B cell (primary cell): ENCODE measurements at regions not wholly inside any gene's neighbourhood (a gene's known extent, or its start where the extent isn't known, plus 50 kb on each side); places are given as distances from the start of the nearest gene placed in this dataset.

Experiments
- ATAC-seq: fragments of 200-7000 bp; cut with Tn5 transposase; one replicate; pipeline ENCODE4 v1.10.0; 2021; ENCODE audit warnings: low read depth, mild to moderate bottlenecking, moderate number of reproducible peaks, moderate library complexity
- CTCF ChIA-PET: fragments of 350-600 bp; sonication (Branson Sonifier 250); formaldehyde crosslinking; loops from one replicate; lab custom pipeline; 2021; ENCODE audit warnings: antibody characterized with exemption, inconsistent platforms; lab: Charles Lee
- POLR2A ChIA-PET: fragments of 350-600 bp; sonication (Branson Sonifier 250); formaldehyde crosslinking; loops from one replicate; lab custom pipeline; 2021; ENCODE audit warnings: antibody characterized with exemption; lab: Charles Lee
- DNase-seq: peaks from one replicate; pipeline ENCODE4 v3.0.0; 2013
- H2AFZ ChIP-seq: 2 replicates; pipeline ENCODE4 v1.6.1; 2012; ENCODE audit warnings: mild to moderate bottlenecking, low read depth, low read length; ENCODE audit not compliant: insufficient read depth, poor library complexity, severe bottlenecking
- H3K27ac ChIP-seq, 2 donors: 1 replicate in 1 of 2; 2 replicates in 1 of 2; pipeline ENCODE4 v1.5.1; 2012 to 2013; ENCODE audit warnings: low read length in 2 of 2, mild to moderate bottlenecking in 2 of 2, moderate library complexity in 1 of 2
- H3K27me3 ChIP-seq, 4 experiments: fragments of 200-600 bp in 1 of 4; sonication (generic) in 1 of 4; replicated peaks in 1 of 4; 1 replicate in 2 of 4; 2 replicates in 2 of 4; pipeline versions ENCODE4 v1.6.1 to v1.7.0; 2013 to 2016; ENCODE audit warnings: low read length in 3 of 4, mild to moderate bottlenecking in 2 of 4, mixed read lengths in 1 of 4, moderate library complexity in 1 of 4; ENCODE audit not compliant: insufficient read depth in 4 of 4, control insufficient read depth in 3 of 4; ENCODE audit errors: control extremely low read depth in 1 of 4
- H3K36me3 ChIP-seq, 2 experiments: replicated peaks in 1 of 2; 1 replicate in 1 of 2; 2 replicates in 1 of 2; pipeline versions ENCODE4 v1.6.1 to v1.7.1; 2013; ENCODE audit warnings: low read length in 1 of 2; ENCODE audit not compliant: insufficient read depth in 2 of 2, control insufficient read depth in 1 of 2; ENCODE audit errors: control extremely low read depth in 1 of 2, extremely low read depth in 1 of 2
- H3K4me1 ChIP-seq, 2 donors: fragments of 200-600 bp in 1 of 2; sonication (generic) in 1 of 2; 1 replicate in 1 of 2; 2 replicates in 1 of 2; pipeline versions ENCODE4 v1.5.1 to v1.6.1; 2013 to 2017; ENCODE audit warnings: low read length in 2 of 2; ENCODE audit not compliant: control insufficient read depth in 2 of 2, insufficient read depth in 2 of 2
- H3K4me2 ChIP-seq: replicated peaks from 2 replicates; pipeline ENCODE3; 2012; ENCODE audit warnings: mild to moderate bottlenecking, low read depth, low read length; ENCODE audit not compliant: poor library complexity, severe bottlenecking
- H3K4me3 ChIP-seq, 5 experiments: fragments of 200-600 bp in 1 of 5; sonication (generic) in 1 of 5; 1 replicate in 3 of 5; 2 replicates in 2 of 5; pipeline versions ENCODE4 v1.5.1 to v1.7.0; 2011 to 2016; ENCODE audit warnings: low read length in 4 of 5, mild to moderate bottlenecking in 4 of 5, low read depth in 2 of 5, control low read depth in 1 of 5, moderate library complexity in 1 of 5; ENCODE audit not compliant: insufficient read depth in 1 of 5; ENCODE audit errors: control extremely low read depth in 1 of 5, extremely low read depth in 1 of 5
- H3K79me2 ChIP-seq: fragments of 200-600 bp; sonication (generic); one replicate; pipeline ENCODE4 v1.6.0; 2016; ENCODE audit warnings: low read length; ENCODE audit not compliant: control insufficient read depth, insufficient read depth
- H3K9ac ChIP-seq: fragments of 200-600 bp; sonication (generic); 2 replicates; pipeline ENCODE4 v1.6.1; 2017; ENCODE audit warnings: mild to moderate bottlenecking, low read length, moderate library complexity
- H3K9me3 ChIP-seq, 3 donors: one replicate each; pipeline versions ENCODE4 v1.6.1 to v1.7.1; 2013; ENCODE audit warnings: low read length in 2 of 3; ENCODE audit not compliant: control insufficient read depth in 2 of 3, insufficient read depth in 1 of 3; ENCODE audit errors: control extremely low read depth in 1 of 3
- H4K20me1 ChIP-seq: 2 replicates; pipeline ENCODE4 v1.6.0; 2012; ENCODE audit warnings: mild to moderate bottlenecking, low read length; ENCODE audit not compliant: insufficient read depth, control insufficient read depth, poor library complexity, severe bottlenecking
- H3K27ac Mint-ChIP-seq: one replicate; pipeline ENCODE4 v1.8.0; 2021; ENCODE audit warnings: mixed read lengths
- H3K27me3 Mint-ChIP-seq: one replicate; pipeline ENCODE4 v1.8.0; 2021; ENCODE audit warnings: mixed read lengths
- H3K4me1 Mint-ChIP-seq: one replicate; pipeline ENCODE4 v1.8.0; 2021; ENCODE audit warnings: mixed read lengths
- H3K4me3 Mint-ChIP-seq: one replicate; pipeline ENCODE4 v1.8.0; 2021; ENCODE audit warnings: mixed read lengths
- H3K9me3 Mint-ChIP-seq: one replicate; pipeline ENCODE4 v1.8.0; 2022; ENCODE audit warnings: mixed read lengths; ENCODE audit not compliant: insufficient read depth
- EZH2 ChIP-seq: IDR thresholded peaks from 2 replicates; pipeline ENCODE4 v1.6.1; 2012; ENCODE audit warnings: borderline replicate concordance, low read depth, mild to moderate bottlenecking, moderate library complexity, low read length; ENCODE audit not compliant: insufficient read depth, poor library complexity, severe bottlenecking
- WGBS: methylation state at CpG from one replicate; pipeline ENCODE4 v1.1.5; 2013; ENCODE audit warnings: missing lambda C conversion rate; ENCODE audit not compliant: insufficient coverage; 5-methylcytosine and 5-hydroxymethylcytosine counted together
- intact Hi-C: fragments of 100-400 bp; cut with micrococcal nuclease; formaldehyde crosslinking; loops from one replicate; pipeline ENCODE4 v1.10.0; 2022
- TF ChIP-seq, protein P1 (sequence below): fragments of 200-600 bp; IDR thresholded peaks from one replicate; pipeline ENCODE4 v1.8.0; 2022; ENCODE audit warnings: antibody characterized with exemption, mild to moderate bottlenecking

DNA sequence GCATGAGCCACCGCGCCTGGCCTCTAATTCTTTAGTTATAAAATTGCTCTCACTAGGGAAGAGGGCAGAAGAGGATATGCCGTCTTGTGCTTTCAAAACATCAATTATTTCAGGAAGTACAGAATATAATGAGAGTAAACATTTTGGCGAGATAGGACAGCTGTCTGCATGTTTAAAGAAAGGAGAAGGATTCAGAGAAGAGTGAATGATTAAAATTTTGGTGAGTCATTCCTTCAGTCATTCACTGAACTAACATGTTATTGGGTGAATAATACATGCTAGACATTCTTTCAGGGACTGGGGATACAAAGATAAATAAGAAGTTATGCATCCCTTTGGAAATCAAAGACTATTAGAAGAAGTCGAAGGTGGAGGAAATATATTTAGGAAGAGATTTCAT is 590.3 kb upstream of the GOT2 start:
- no peak overlapping the region for H3K4me3 Mint-ChIP-seq
- Histone ChIP-seq H3K4me1 (no peaks in the 10 kb centered on the region), H3K9ac (no peak overlapping the region), H3K79me2 (no peaks in the 10 kb centered on the region), H3K27ac (no peak overlapping the region), H3K9me3 (peaks cover 0 to 2% (median 0%) of the 10 kb centered on the region in 3 donors), H3K36me3 (no peaks in the 10 kb centered on the region), H4K20me1 (no peaks in the 10 kb centered on the region), H3K4me3 (no peak overlapping the region), H3K4me2 (no peak overlapping the region), H3K27me3 (no peaks in the 10 kb centered on the region), H2AFZ (no peak overlapping the region)
- no peaks in the 10 kb centered on the region for H3K4me1 Mint-ChIP-seq
- intact Hi-C loops: no loop called here
- peaks cover 6% of the 10 kb centered on the region for H3K9me3 Mint-ChIP-seq
- H3K27me3 Mint-ChIP-seq: no peaks in the 10 kb centered on the region
- ATAC-seq: no peak
- CTCF ChIA-PET: no interaction called here
- no CpG with 5 or more reads among the region's 5 CpGs for WGBS
- DNase-seq: no peak
- TF ChIP-seq, protein P1, sequence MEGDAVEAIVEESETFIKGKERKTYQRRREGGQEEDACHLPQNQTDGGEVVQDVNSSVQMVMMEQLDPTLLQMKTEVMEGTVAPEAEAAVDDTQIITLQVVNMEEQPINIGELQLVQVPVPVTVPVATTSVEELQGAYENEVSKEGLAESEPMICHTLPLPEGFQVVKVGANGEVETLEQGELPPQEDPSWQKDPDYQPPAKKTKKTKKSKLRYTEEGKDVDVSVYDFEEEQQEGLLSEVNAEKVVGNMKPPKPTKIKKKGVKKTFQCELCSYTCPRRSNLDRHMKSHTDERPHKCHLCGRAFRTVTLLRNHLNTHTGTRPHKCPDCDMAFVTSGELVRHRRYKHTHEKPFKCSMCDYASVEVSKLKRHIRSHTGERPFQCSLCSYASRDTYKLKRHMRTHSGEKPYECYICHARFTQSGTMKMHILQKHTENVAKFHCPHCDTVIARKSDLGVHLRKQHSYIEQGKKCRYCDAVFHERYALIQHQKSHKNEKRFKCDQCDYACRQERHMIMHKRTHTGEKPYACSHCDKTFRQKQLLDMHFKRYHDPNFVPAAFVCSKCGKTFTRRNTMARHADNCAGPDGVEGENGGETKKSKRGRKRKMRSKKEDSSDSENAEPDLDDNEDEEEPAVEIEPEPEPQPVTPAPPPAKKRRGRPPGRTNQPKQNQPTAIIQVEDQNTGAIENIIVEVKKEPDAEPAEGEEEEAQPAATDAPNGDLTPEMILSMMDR: no peak
- TF ChIP-seq EZH2: no peak
- no peak overlapping the region for H3K27ac Mint-ChIP-seq
- POLR2A ChIA-PET: no interaction called here

DNA sequence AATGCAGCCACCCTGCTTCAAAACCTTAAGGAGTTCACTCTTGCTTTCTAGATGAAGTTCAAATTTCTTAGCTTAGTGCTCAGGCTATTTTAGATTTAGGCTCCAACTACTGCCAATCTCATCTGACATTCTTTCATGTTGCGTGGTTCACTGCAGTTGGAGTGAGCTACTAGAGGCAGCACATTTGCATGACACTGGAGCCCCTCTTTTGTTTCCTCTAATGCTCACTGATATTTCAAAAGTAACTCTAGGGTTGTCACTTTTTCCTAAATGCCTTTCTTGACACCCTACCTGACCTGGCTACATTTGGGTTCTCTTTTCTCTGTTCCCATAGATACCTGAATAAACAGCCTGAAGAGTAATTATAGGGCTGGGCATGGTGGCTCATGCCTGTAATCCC is 586.5 kb upstream of the GOT2 start:
- intact Hi-C loops: no loop called here
- CTCF ChIA-PET: no interaction called here
- Histone ChIP-seq H3K27ac (no peak overlapping the region), H3K4me3 (no peak overlapping the region), H3K36me3 (no peaks in the 10 kb centered on the region), H3K27me3 (no peaks in the 10 kb centered on the region), H3K4me1 (no peaks in the 10 kb centered on the region), H3K9ac (no peak overlapping the region), H4K20me1 (no peaks in the 10 kb centered on the region), H3K4me2 (no peak overlapping the region), H3K79me2 (no peaks in the 10 kb centered on the region), H3K9me3 (peaks cover 0 to 3% (median 0%) of the 10 kb centered on the region in 3 donors), H2AFZ (no peak overlapping the region)
- Mint-ChIP-seq H3K4me3 (no peak overlapping the region), H3K9me3 (peaks cover 5% of the 10 kb centered on the region), H3K27ac (no peak overlapping the region), H3K27me3 (no peaks in the 10 kb centered on the region), H3K4me1 (no peaks in the 10 kb centered on the region)
- ATAC-seq: no peak
- 92% methylated on average over 1 of the region's 1 CpG for whole genome bisulfite sequencing
- no peak for DNase-seq
- POLR2A ChIA-PET: no interaction called here
- TF ChIP-seq EZH2: no peak
- TF ChIP-seq, protein P1: no peak
